NCI-H2081 treated with DMSO at 0.1 percent for 48 hours (cell line): ENCODE measurements at regions not wholly inside any gene's neighbourhood (a gene's known extent, or its start where the extent isn't known, plus 50 kb on each side); places are given as distances from the start of the nearest gene placed in this dataset.
A peak's percentile ranks its signal among the peaks of the same experiment; 100 is the strongest.
"Not testable (repeated sequence)": the region's sequence is repeated elsewhere in the genome, so short reads cannot be mapped to it uniquely, and the experiment has no call there.

Experiments used
- DNase-seq: peaks from one replicate; lab custom pipeline; 2025; lab: John Stamatoyannopoulos, UW

- no peak for DNase-seq
Measured at GRCh38 chr2:185384822-185385560, 353.6 kb upstream of the FSIP2 start.

GRCh38 chr2:185388226-185388625 is 350.4 kb upstream of the FSIP2 start:
- DNase-seq = no peak

- DNase-seq = no peak
Measured at GRCh38 chr2:185391543-185391942, 347.1 kb upstream of the FSIP2 start.

- no peak for DNase-seq
Measured at GRCh38 chr2:185393091-185393490, 345.5 kb upstream of the FSIP2 start.

GRCh38 chr2:185402474-185402873 is 336.1 kb upstream of the FSIP2 start:
- no peak for DNase-seq

- no peak for DNase-seq
Measured at GRCh38 chr2:185404578-185404977, 334.0 kb upstream of the FSIP2 start.

- DNase-seq = no peak
Measured at GRCh38 chr2:185417111-185417510, 321.5 kb upstream of the FSIP2 start.

GRCh38 chr2:185417688-185418087 is 320.9 kb upstream of the FSIP2 start:
- DNase-seq = no peak

GRCh38 chr2:185424958-185425629 is 313.5 kb upstream of the FSIP2 start:
- DNase-seq = not testable (repeated sequence)

GRCh38 chr2:185428000-185428399 is 310.6 kb upstream of the FSIP2 start:
- no peak for DNase-seq

- DNase-seq = no peak
Measured at GRCh38 chr2:185433824-185434223, 304.8 kb upstream of the FSIP2 start.

- no peak for DNase-seq
Measured at GRCh38 chr2:185436787-185437372, 301.7 kb upstream of the FSIP2 start.

GRCh38 chr2:185441486-185442005 is 297.1 kb upstream of the FSIP2 start:
- DNase-seq = no peak

- DNase-seq = no peak
Measured at GRCh38 chr2:185456517-185456916, 282.1 kb upstream of the FSIP2 start.

GRCh38 chr2:185463481-185463880 is 275.1 kb upstream of the FSIP2 start:
- no peak for DNase-seq

GRCh38 chr2:185466915-185467314 is 271.7 kb upstream of the FSIP2 start:
- no peak for DNase-seq

- DNase-seq = no peak
Measured at GRCh38 chr2:185471441-185471840, 267.2 kb upstream of the FSIP2 start.

GRCh38 chr2:185472574-185472973 is 266.0 kb upstream of the FSIP2 start:
- DNase-seq = no peak

GRCh38 chr2:185473838-185474237 is 264.8 kb upstream of the FSIP2 start:
- no peak for DNase-seq

GRCh38 chr2:185475914-185476313 is 262.7 kb upstream of the FSIP2 start:
- DNase-seq = peak; percentile 61

- DNase-seq = no peak
Measured at GRCh38 chr2:185477452-185477851, 261.2 kb upstream of the FSIP2 start.

- no peak for DNase-seq
Measured at GRCh38 chr2:185484602-185485001, 254.0 kb upstream of the FSIP2 start.

- DNase-seq = no peak
Measured at GRCh38 chr2:185502351-185502750, 236.3 kb upstream of the FSIP2 start.
